LNCAP (cell line): ENCODE measurements at regions not wholly inside any gene's neighbourhood (a gene's known extent, or its start where the extent isn't known, plus 50 kb on each side); places are given as distances from the start of the nearest gene placed in this dataset.

Experiments
- TF ChIP-seq, protein P1 (sequence below): fragments of 450-650 bp; IDR thresholded peaks from 2 replicates; pipeline ENCODE4 v1.5.1; 2017; ENCODE audit warnings: mild to moderate bottlenecking

DNA sequence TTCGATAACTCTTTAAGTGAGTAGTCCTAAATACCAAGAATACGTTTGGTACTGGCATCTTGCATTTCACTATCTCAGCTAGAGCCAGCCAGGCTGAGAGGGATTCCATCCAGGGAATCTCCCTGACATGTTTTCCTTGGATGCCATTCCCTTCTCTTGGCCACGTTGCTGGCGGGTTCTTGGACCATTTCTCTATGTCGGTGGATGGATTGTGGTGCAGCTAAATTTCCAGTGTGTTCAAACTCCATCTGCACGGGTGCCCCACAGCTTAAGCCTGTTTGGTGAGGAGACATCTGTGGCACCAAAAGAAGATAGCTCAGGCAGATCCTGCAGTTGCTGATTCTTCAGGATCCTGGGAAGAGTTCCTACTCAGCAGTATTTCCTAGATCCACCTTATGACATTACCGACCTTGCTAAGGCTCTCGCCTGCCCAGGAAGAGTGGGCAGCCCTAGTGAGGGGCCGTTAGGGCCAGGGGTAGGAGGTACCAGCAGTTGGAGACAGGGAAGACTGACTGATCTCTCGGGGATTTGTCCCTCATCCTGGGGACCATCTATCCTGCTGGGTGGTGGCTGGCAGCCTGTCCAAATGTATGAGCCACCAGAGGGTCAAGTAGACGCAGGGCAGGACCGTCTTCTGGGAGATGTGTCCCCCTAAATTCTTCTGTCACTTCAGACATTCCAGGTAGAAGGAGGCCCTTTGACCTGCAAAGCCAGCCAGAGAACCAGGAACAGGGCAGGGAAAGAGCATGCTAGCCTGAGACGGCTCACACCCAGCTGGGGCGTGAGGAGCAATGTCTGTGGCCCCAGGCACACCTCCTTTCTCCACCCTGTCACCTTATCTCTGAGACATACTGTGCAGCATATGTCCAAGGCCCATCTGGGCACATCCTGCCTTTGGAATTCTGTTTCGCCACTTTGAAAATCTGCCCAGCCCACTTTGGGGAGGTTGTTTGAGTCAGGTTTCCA, 72.6 kb upstream of the CAPRIN2 start:
- TF ChIP-seq, protein P1, sequence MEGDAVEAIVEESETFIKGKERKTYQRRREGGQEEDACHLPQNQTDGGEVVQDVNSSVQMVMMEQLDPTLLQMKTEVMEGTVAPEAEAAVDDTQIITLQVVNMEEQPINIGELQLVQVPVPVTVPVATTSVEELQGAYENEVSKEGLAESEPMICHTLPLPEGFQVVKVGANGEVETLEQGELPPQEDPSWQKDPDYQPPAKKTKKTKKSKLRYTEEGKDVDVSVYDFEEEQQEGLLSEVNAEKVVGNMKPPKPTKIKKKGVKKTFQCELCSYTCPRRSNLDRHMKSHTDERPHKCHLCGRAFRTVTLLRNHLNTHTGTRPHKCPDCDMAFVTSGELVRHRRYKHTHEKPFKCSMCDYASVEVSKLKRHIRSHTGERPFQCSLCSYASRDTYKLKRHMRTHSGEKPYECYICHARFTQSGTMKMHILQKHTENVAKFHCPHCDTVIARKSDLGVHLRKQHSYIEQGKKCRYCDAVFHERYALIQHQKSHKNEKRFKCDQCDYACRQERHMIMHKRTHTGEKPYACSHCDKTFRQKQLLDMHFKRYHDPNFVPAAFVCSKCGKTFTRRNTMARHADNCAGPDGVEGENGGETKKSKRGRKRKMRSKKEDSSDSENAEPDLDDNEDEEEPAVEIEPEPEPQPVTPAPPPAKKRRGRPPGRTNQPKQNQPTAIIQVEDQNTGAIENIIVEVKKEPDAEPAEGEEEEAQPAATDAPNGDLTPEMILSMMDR: no peak

DNA sequence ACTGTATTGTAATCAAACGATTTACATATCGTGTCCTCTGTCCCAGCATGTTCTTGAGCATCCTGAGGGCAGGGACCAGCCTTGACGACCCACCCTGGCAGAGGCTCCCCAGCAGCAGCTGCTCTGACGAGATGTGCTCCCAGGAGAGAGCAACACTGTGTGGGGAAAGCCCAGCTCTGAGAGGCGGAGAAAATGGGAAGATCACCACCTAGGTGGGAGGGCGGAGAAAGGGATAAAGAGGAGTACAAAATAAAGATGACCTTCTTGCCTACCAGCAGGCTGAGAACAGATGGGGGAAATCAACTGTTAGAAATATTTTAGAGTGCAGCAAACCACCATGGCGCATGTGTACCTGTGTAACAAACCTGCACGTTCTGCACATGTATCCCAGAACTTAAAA, 71.5 kb upstream of the CAPRIN2 start:
- TF ChIP-seq, protein P1: no peak

DNA sequence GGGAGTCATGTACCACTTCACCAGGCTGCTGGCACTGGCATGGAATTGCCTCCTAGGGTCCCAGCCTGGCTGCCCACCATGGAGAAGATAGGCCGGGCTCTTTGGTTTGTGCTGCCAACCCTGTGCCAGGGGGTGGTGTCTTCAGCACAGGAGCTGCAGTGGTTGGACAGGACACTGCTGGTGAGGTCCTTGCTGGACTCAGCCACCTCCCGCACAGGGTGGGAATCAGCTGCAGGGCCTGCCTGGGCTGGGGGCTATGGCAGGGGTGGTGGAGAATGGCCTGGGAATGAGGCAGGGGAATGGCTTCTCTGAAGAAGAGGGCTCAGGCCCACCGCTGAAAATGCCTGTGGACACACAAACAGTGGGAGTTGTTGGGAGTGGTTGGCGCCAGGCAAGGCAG, 70.6 kb upstream of the CAPRIN2 start:
- TF ChIP-seq, protein P1: no peak

DNA sequence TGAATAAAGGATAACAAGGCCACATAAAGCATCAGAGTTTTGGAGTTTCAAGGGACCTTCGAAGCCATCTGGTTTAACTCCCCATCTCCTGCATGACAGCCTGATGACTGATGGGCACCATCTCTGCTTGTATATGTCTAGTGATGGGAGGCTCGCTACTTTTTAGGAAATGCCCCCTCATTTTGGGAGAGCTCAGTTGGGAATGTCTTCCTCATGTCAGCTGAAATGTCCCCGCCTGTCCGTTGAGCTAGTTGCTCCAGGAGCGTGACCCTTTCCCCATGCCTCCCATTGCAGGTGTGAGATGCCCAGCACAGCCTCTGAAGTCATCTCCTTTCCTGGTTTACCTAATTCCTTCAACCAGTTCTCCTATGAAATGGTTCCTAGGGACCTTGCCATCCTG, 69.6 kb upstream of the CAPRIN2 start:
- TF ChIP-seq, protein P1: no peak

DNA sequence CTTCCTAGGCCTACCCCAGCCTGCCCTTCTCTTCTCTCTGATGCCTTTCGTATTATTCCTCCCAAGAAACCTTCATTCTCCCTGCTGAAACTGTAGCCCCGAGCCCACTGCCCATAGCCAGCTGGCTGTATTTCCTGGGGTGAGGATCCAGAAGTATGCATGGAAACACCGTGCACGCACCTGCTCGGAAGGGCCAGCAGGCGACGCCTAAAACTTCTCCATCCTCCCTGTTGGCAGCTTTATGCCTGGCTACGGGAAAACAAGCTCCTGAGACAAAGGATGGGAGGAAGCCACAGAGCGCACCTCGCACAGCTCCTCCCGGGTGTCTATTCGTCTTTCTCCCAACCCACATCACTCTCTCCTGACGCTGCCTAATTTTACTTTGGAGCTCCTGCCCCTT, 69.0 kb upstream of the CAPRIN2 start:
- TF ChIP-seq, protein P1: no peak

DNA sequence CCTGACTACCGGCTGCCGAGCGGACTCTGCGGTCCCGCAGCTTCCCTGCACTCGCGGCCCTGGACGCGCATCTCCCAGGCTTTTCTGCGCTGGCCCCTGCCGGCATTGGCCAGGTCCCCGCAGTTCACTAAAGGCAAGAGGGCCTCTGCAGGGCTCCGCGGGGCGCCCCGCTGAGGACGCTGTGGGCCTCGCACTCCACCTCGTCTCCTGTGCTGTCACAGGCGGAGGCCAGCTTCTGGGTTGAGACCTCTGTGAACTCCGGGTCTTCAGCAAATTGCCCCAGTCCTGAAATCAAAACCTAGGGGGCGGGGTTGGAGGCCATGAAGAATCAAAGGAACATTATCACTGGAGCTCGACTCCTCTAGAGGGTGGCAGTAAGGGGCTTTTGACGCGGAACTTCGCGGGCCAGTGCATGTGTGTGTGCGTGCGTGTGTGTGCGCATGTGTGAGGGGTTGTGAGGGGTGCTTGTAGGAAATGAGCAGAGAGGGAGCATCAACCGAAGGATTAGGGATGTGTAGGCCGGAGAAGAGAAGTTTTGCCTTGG, 68.5 kb upstream of the CAPRIN2 start:
- TF ChIP-seq, protein P1: no peak

DNA sequence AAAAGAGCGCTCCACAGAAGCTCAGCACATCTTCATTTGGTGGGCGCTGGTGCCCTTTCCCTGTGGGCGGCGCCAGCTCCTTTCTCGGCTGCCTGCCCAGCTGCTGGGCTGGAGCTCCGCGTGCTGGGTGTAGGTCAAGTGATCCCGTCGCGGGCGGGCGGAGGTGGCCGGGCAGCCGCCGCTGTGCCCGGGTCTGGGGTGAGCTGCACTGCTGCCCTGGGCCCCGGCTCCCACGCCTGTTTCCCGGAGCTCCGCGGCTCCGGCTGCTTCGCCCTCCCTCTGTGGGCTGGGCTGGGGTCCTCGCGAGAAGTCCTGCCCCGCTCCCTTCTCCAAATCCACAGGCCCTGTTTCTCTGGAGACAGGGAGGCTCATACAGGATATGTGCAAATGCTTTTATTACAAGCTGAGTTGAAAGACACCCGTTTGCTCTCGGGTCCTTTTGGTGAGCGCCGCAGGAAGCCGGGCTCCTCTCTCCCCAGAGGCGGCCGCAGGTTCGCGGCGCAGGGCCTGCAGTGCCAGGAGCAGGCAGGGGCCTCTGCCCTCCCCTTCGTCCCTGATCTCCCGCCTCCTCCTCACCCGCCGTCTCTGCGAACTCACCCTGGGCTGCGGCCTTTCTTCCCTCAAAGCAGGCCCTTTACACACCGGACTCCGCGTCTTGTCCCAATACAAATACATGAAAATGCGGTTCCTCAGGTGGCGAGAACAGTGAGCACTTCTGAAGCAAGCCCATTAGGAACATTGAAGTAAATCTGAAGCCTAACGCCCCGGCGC, 67.8 kb upstream of the CAPRIN2 start:
- TF ChIP-seq, protein P1: no peak
